SK-N-SH treated with all-trans-retinoic acid at 6 μM for 48 hours (cell line): ENCODE measurements at regions not wholly inside any gene's neighbourhood (a gene's known extent, or its start where the extent isn't known, plus 50 kb on each side); places are given as distances from the start of the nearest gene placed in this dataset.

Source experiments
- ATAC-seq: fragments of 200-7000 bp; cut with Tn5 transposase; 3 replicates; pipeline ENCODE4 v1.9.1; 2020; ENCODE audit warnings: mild to moderate bottlenecking, moderate library complexity
- ARNTL ChIP-seq: fragments of 450-650 bp; formaldehyde crosslinking; IDR thresholded peaks from 2 replicates; pipeline ENCODE4 v1.5.0; 2020; ENCODE audit warnings: low read depth, mild to moderate bottlenecking, moderate library complexity, borderline replicate concordance
- BACH2 ChIP-seq: fragments of 250-450 bp; sonication (Bioruptor Pico); IDR thresholded peaks from 2 replicates; pipeline ENCODE4 v1.9.0; 2021; ENCODE audit warnings: mild to moderate bottlenecking, borderline replicate concordance
- ESRRG ChIP-seq: fragments of 250-450 bp; sonication (Bioruptor Pico); IDR thresholded peaks from 2 replicates; pipeline ENCODE4 v1.6.1; 2021; ENCODE audit warnings: mild to moderate bottlenecking
- GLIS3 ChIP-seq: fragments of 250-450 bp; sonication (Bioruptor Pico); IDR thresholded peaks from 2 replicates; pipeline ENCODE4 v1.5.0; 2020; ENCODE audit warnings: mild to moderate bottlenecking, moderate library complexity
- ISL1 ChIP-seq: fragments of 250-450 bp; sonication (Bioruptor Pico); IDR thresholded peaks from 2 replicates; pipeline ENCODE4 v2.1.2; 2022; ENCODE audit warnings: mild to moderate bottlenecking, moderate library complexity
- OSR1 ChIP-seq: fragments of 250-450 bp; sonication (Bioruptor Pico); IDR thresholded peaks from 2 replicates; pipeline ENCODE4 v1.8.0; 2022; ENCODE audit warnings: moderate library complexity, mild to moderate bottlenecking, inconsistent platforms
- PPARA ChIP-seq: fragments of 250-450 bp; sonication (Bioruptor Pico); IDR thresholded peaks from 2 replicates; pipeline ENCODE4 v1.5.0; 2020; ENCODE audit warnings: mild to moderate bottlenecking, borderline replicate concordance
- RARB ChIP-seq: fragments of 250-450 bp; sonication (Bioruptor Pico); IDR thresholded peaks from 2 replicates; pipeline ENCODE4 v1.8.0; 2021; ENCODE audit warnings: mild to moderate bottlenecking, moderate library complexity
- SNAI2 ChIP-seq: fragments of 250-450 bp; sonication (Bioruptor Pico); IDR thresholded peaks from 2 replicates; pipeline ENCODE4 v1.5.0; 2020; ENCODE audit warnings: mild to moderate bottlenecking, moderate library complexity
- TCF4 ChIP-seq: fragments of 250-450 bp; sonication (Bioruptor Pico); IDR thresholded peaks from 2 replicates; pipeline ENCODE4 v1.8.0; 2021; ENCODE audit warnings: mild to moderate bottlenecking, moderate library complexity, borderline replicate concordance
- TOX ChIP-seq: fragments of 250-450 bp; sonication (Bioruptor Pico); IDR thresholded peaks from 2 replicates; pipeline ENCODE4 v1.8.0; 2021; ENCODE audit warnings: mild to moderate bottlenecking, moderate library complexity, borderline replicate concordance
- ZC3H10 ChIP-seq: fragments of 250-450 bp; sonication (Bioruptor Pico); IDR thresholded peaks from 2 replicates; pipeline ENCODE4 v1.5.1; 2021; ENCODE audit warnings: mild to moderate bottlenecking, moderate library complexity
- ZFP3 ChIP-seq: fragments of 250-450 bp; sonication (Bioruptor Pico); IDR thresholded peaks from 2 replicates; pipeline ENCODE4 v1.5.0; 2020; ENCODE audit warnings: mild to moderate bottlenecking, moderate library complexity
- ZFP30 ChIP-seq: fragments of 450-650 bp; formaldehyde crosslinking; IDR thresholded peaks from 2 replicates; pipeline ENCODE4 v1.5.0; 2022; ENCODE audit warnings: mild to moderate bottlenecking, moderate library complexity
- ZNF565 ChIP-seq: fragments of 450-650 bp; formaldehyde crosslinking; conservative IDR thresholded peaks from 2 replicates; pipeline ENCODE4 v1.5.0; 2020; ENCODE audit warnings: low read depth, mild to moderate bottlenecking, moderate library complexity
- ZNF70 ChIP-seq: fragments of 450-650 bp; formaldehyde crosslinking; IDR thresholded peaks from 2 replicates; pipeline ENCODE4 v1.5.0; 2020; ENCODE audit warnings: mild to moderate bottlenecking, moderate library complexity
- ZNF8 ChIP-seq: fragments of 450-650 bp; formaldehyde crosslinking; IDR thresholded peaks from 2 replicates; pipeline ENCODE4 v1.5.0; 2020; ENCODE audit warnings: mild to moderate bottlenecking, moderate library complexity
- TF ChIP-seq, protein P1 (sequence below): fragments of 250-450 bp; sonication (Bioruptor Pico); IDR thresholded peaks from 2 replicates; pipeline ENCODE4 v1.8.0; 2021; ENCODE audit warnings: low read depth, mild to moderate bottlenecking, moderate library complexity, borderline replicate concordance
- TF ChIP-seq, protein P2 (sequence below): fragments of 250-450 bp; sonication (Bioruptor Pico); IDR thresholded peaks from 2 replicates; pipeline ENCODE4 v1.8.0; 2020; ENCODE audit warnings: mild to moderate bottlenecking, moderate library complexity, borderline replicate concordance
- TF ChIP-seq, protein P3 (sequence below): fragments of 250-450 bp; sonication (Bioruptor Pico); IDR thresholded peaks from 2 replicates; pipeline ENCODE4 v1.5.1; 2020; ENCODE audit warnings: low read depth, mild to moderate bottlenecking, moderate library complexity
- TF ChIP-seq, protein P4 (sequence below): fragments of 250-450 bp; sonication (Bioruptor Pico); IDR thresholded peaks from 2 replicates; pipeline ENCODE4 v1.5.1; 2021; ENCODE audit warnings: mild to moderate bottlenecking, moderate library complexity
- TF ChIP-seq, protein P5 (sequence below): fragments of 250-450 bp; sonication (Bioruptor Pico); IDR thresholded peaks from 2 replicates; pipeline ENCODE4 v1.5.0; 2020; ENCODE audit warnings: mild to moderate bottlenecking, moderate library complexity

DNA sequence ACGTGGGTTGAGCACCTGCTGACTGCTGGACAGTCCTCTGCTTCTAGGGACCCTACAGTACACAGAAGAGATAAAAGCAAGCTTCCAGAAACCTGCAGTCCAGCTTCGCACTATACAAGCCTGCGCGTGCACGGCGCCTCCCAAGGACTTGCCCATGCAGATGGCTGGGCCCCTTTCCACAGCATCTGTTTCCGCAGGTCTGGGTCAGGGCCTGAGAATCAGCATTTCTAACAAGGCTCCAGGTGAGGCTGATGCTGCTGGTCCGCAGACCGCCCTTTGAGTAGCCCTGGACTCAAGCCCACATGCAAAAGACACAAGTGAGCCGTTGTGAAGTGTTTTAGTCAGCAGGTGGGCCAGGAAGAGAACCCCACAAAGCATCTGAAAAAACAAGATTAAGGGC lies 133.1 kb downstream of the HSD17B3 start:
- no peak for TF ChIP-seq ESRRG (CRISPR knock-in tag)
- TF ChIP-seq ZNF70 (CRISPR knock-in tag): no peak
- TF ChIP-seq ARNTL (CRISPR knock-in tag): no peak
- TF ChIP-seq ZFP3 (CRISPR knock-in tag): no peak
- TF ChIP-seq ZNF565 (CRISPR knock-in tag): no peak
- TF ChIP-seq ZNF8: no peak
- TF ChIP-seq BACH2 (CRISPR knock-in tag): no peak
- TF ChIP-seq, protein P1, sequence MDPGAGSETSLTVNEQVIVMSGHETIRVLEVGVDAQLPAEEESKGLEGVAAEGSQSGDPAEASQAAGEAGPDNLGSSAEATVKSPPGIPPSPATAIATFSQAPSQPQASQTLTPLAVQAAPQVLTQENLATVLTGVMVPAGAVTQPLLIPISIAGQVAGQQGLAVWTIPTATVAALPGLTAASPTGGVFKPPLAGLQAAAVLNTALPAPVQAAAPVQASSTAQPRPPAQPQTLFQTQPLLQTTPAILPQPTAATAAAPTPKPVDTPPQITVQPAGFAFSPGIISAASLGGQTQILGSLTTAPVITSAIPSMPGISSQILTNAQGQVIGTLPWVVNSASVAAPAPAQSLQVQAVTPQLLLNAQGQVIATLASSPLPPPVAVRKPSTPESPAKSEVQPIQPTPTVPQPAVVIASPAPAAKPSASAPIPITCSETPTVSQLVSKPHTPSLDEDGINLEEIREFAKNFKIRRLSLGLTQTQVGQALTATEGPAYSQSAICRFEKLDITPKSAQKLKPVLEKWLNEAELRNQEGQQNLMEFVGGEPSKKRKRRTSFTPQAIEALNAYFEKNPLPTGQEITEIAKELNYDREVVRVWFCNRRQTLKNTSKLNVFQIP (CRISPR knock-in tag): no peak
- TF ChIP-seq ZFP30 (CRISPR knock-in tag): no peak
- TF ChIP-seq TCF4 (CRISPR knock-in tag): no peak
- no peak for ATAC-seq

DNA sequence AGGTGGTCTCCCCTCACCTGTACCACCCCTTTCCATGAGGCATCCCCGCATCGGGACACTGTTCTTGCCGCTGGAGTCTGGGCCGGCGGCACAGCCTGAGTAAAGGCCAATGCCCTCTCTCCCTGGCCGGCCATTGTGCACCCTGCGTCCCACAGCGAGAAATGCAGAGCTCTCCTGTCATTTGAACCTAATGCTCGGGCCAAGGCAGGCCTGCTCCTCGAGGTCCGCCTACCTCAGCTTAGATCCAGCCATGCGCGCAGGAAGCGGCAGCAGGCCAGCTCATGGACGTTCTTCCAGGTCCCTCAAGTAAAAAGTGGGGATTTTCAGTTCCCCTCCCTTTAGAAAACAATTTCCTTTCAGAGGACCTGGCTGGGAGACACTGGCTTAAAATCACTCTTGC lies 135.0 kb downstream of the HSD17B3 start:
- TF ChIP-seq ZC3H10 (CRISPR knock-in tag) (no peak), RARB (CRISPR knock-in tag) (no peak), TCF4 (CRISPR knock-in tag) (no peak), ISL1 (no peak), ARNTL (CRISPR knock-in tag) (no peak)
- TF ChIP-seq, protein P2, sequence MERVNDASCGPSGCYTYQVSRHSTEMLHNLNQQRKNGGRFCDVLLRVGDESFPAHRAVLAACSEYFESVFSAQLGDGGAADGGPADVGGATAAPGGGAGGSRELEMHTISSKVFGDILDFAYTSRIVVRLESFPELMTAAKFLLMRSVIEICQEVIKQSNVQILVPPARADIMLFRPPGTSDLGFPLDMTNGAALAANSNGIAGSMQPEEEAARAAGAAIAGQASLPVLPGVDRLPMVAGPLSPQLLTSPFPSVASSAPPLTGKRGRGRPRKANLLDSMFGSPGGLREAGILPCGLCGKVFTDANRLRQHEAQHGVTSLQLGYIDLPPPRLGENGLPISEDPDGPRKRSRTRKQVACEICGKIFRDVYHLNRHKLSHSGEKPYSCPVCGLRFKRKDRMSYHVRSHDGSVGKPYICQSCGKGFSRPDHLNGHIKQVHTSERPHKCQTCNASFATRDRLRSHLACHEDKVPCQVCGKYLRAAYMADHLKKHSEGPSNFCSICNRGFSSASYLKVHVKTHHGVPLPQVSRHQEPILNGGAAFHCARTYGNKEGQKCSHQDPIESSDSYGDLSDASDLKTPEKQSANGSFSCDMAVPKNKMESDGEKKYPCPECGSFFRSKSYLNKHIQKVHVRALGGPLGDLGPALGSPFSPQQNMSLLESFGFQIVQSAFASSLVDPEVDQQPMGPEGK (CRISPR knock-in tag): no peak
- TF ChIP-seq, protein P1 (CRISPR knock-in tag): no peak
- TF ChIP-seq, protein P3, sequence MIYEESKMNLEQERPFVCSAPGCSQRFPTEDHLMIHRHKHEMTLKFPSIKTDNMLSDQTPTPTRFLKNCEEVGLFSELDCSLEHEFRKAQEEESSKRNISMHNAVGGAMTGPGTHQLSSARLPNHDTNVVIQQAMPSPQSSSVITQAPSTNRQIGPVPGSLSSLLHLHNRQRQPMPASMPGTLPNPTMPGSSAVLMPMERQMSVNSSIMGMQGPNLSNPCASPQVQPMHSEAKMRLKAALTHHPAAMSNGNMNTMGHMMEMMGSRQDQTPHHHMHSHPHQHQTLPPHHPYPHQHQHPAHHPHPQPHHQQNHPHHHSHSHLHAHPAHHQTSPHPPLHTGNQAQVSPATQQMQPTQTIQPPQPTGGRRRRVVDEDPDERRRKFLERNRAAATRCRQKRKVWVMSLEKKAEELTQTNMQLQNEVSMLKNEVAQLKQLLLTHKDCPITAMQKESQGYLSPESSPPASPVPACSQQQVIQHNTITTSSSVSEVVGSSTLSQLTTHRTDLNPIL (CRISPR knock-in tag): no peak
- TF ChIP-seq, all 23 proteins: peak for 0
- no peak for ATAC-seq

DNA sequence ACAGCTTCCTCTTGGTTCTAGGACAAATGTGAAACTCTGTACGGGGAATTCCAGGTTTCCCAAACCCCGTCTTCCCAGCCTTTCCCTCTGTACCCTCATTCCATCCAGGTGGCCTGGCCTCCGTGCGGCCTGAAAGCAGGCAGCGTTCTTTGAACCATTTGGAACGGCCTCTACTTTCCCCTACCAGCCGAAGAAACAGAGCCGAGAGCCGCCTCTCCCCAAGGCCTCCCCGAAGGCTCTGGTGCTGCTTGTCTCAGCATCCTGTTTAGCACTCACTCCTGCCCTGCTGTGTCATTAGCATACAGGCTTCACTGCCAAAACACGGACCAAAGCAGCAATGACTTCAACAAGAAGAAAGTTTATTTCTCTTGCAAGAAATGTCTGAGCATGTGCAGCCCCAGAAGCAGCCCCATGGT lies 137.7 kb downstream of the HSD17B3 start:
- no peak for ATAC-seq
- TF ChIP-seq, protein P4, sequence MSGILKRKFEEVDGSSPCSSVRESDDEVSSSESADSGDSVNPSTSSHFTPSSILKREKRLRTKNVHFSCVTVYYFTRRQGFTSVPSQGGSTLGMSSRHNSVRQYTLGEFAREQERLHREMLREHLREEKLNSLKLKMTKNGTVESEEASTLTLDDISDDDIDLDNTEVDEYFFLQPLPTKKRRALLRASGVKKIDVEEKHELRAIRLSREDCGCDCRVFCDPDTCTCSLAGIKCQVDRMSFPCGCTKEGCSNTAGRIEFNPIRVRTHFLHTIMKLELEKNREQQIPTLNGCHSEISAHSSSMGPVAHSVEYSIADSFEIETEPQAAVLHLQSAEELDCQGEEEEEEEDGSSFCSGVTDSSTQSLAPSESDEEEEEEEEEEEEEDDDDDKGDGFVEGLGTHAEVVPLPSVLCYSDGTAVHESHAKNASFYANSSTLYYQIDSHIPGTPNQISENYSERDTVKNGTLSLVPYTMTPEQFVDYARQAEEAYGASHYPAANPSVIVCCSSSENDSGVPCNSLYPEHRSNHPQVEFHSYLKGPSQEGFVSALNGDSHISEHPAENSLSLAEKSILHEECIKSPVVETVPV: no peak
- TF ChIP-seq ZC3H10 (CRISPR knock-in tag) (no peak), PPARA (no peak), ZNF565 (CRISPR knock-in tag) (no peak), ZFP30 (CRISPR knock-in tag) (no peak), OSR1 (CRISPR knock-in tag) (no peak), ZFP3 (CRISPR knock-in tag) (no peak), SNAI2 (no peak), RARB (CRISPR knock-in tag) (no peak), GLIS3 (CRISPR knock-in tag) (no peak), ZNF70 (CRISPR knock-in tag) (no peak), TOX (no peak)
- TF ChIP-seq, protein P5, sequence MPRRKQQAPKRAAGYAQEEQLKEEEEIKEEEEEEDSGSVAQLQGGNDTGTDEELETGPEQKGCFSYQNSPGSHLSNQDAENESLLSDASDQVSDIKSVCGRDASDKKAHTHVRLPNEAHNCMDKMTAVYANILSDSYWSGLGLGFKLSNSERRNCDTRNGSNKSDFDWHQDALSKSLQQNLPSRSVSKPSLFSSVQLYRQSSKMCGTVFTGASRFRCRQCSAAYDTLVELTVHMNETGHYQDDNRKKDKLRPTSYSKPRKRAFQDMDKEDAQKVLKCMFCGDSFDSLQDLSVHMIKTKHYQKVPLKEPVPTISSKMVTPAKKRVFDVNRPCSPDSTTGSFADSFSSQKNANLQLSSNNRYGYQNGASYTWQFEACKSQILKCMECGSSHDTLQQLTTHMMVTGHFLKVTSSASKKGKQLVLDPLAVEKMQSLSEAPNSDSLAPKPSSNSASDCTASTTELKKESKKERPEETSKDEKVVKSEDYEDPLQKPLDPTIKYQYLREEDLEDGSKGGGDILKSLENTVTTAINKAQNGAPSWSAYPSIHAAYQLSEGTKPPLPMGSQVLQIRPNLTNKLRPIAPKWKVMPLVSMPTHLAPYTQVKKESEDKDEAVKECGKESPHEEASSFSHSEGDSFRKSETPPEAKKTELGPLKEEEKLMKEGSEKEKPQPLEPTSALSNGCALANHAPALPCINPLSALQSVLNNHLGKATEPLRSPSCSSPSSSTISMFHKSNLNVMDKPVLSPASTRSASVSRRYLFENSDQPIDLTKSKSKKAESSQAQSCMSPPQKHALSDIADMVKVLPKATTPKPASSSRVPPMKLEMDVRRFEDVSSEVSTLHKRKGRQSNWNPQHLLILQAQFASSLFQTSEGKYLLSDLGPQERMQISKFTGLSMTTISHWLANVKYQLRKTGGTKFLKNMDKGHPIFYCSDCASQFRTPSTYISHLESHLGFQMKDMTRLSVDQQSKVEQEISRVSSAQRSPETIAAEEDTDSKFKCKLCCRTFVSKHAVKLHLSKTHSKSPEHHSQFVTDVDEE: no peak
- TF ChIP-seq, protein P3 (CRISPR knock-in tag): no peak
- TF ChIP-seq, protein P2 (CRISPR knock-in tag): no peak
